Hippocampal formation (tissue), 2 donors: ENCODE measurements at regions not wholly inside any gene's neighbourhood (a gene's known extent, or its start where the extent isn't known, plus 50 kb on each side); places are given as distances from the start of the nearest gene placed in this dataset.
"Not testable (repeated sequence)": the region's sequence is repeated elsewhere in the genome, so short reads cannot be mapped to it uniquely, and the experiment has no call there.

Experiments used
- DNase-seq, 2 donors: peaks; one replicate each; lab custom pipeline; 2025; lab: John Stamatoyannopoulos, UW

GRCh38 chr1:189192741-189193520, 1284.7 kb downstream of the BRINP3 start:
- no peak for DNase-seq

- no peak for DNase-seq
Measured at GRCh38 chr1:189205863-189206262, 1271.8 kb downstream of the BRINP3 start.

- DNase-seq, result no peak
Measured at GRCh38 chr1:189206617-189207016, 1271.0 kb downstream of the BRINP3 start.

GRCh38 chr1:189211742-189212141, 1265.9 kb downstream of the BRINP3 start:
- DNase-seq, result no peak

GRCh38 chr1:189212606-189213005, 1265.1 kb downstream of the BRINP3 start:
- DNase-seq, result no peak

GRCh38 chr1:189216886-189217285, 1260.8 kb downstream of the BRINP3 start:
- DNase-seq, result no peak

GRCh38 chr1:189217646-189218045, 1260.0 kb downstream of the BRINP3 start:
- DNase-seq, result no peak

- no peak for DNase-seq
Measured at GRCh38 chr1:189220750-189221149, 1256.9 kb downstream of the BRINP3 start.

- not testable (repeated sequence) for DNase-seq
Measured at GRCh38 chr1:189225794-189226145, 1251.9 kb downstream of the BRINP3 start.

GRCh38 chr1:189226779-189227178, 1250.9 kb downstream of the BRINP3 start:
- no peak for DNase-seq

- no peak for DNase-seq
Measured at GRCh38 chr1:189237008-189237407, 1240.7 kb downstream of the BRINP3 start.

- no peak for DNase-seq
Measured at GRCh38 chr1:189253601-189254350, 1223.9 kb downstream of the BRINP3 start.

- not testable (repeated sequence) for DNase-seq
Measured at GRCh38 chr1:189261128-189261527, 1216.5 kb downstream of the BRINP3 start.

GRCh38 chr1:189269011-189269410, 1208.7 kb downstream of the BRINP3 start:
- no peak for DNase-seq

GRCh38 chr1:189274267-189274666, 1203.4 kb downstream of the BRINP3 start:
- DNase-seq, result no peak

- DNase-seq, result no peak
Measured at GRCh38 chr1:189275796-189276195, 1201.9 kb downstream of the BRINP3 start.

- DNase-seq, result no peak
Measured at GRCh38 chr1:189289346-189289745, 1188.3 kb downstream of the BRINP3 start.

GRCh38 chr1:189301235-189301634, 1176.4 kb downstream of the BRINP3 start:
- DNase-seq, result no peak

- no peak for DNase-seq
Measured at GRCh38 chr1:189305279-189305678, 1172.4 kb downstream of the BRINP3 start.

GRCh38 chr1:189311915-189312314, 1165.7 kb downstream of the BRINP3 start:
- DNase-seq, result no peak

GRCh38 chr1:189312499-189312898, 1165.2 kb downstream of the BRINP3 start:
- DNase-seq, result no peak

GRCh38 chr1:189313488-189313887, 1164.2 kb downstream of the BRINP3 start:
- DNase-seq, result no peak
